Stomach (tissue), 4 donors: ENCODE measurements at regions not wholly inside any gene's neighbourhood (a gene's known extent, or its start where the extent isn't known, plus 50 kb on each side); places are given as distances from the start of the nearest gene placed in this dataset.

Experiments used
- CTCF ChIP-seq, 7 experiments: fragments of 450-650 bp in 4 of 7; fragments of 200-600 bp in 3 of 7; sonication (generic) in 3 of 7; IDR thresholded peaks; one replicate each; pipeline ENCODE4 v1.5.1; 2016 to 2019; ENCODE audit warnings: antibody characterized with exemption in 7 of 7, control low read depth in 2 of 7, mild to moderate bottlenecking in 1 of 7
- POLR2A ChIP-seq, 4 donors: fragments of 450-650 bp; IDR thresholded peaks; one replicate each; pipeline ENCODE4 v1.6.1; 2016; ENCODE audit warnings: antibody characterized with exemption in 4 of 4, control low read depth in 2 of 4, mild to moderate bottlenecking in 1 of 4, moderate library complexity in 1 of 4
- POLR2AphosphoS5 ChIP-seq, 3 donors: sonication (generic); formaldehyde crosslinking; IDR thresholded peaks; one replicate each; pipeline ENCODE4 v1.6.1; 2016; ENCODE audit warnings: antibody characterized with exemption in 3 of 3

- no peak for TF ChIP-seq CTCF (IDR thresholded peaks at IDR 0.05)
- no peak for TF ChIP-seq POLR2A (IDR thresholded peaks at IDR 0.05)
- no peak for TF ChIP-seq POLR2AphosphoS5 (IDR thresholded peaks at IDR 0.05)
These were observed 471.4 kb upstream of the NAALADL2 start for GRCh38 chr3:174387736-174388135.
